ENCODE measurements at regions not wholly inside any gene's neighbourhood (a gene's known extent, or its start where the extent isn't known, plus 50 kb on each side); places are given as distances from the start of the nearest gene placed in this dataset.

DNA sequence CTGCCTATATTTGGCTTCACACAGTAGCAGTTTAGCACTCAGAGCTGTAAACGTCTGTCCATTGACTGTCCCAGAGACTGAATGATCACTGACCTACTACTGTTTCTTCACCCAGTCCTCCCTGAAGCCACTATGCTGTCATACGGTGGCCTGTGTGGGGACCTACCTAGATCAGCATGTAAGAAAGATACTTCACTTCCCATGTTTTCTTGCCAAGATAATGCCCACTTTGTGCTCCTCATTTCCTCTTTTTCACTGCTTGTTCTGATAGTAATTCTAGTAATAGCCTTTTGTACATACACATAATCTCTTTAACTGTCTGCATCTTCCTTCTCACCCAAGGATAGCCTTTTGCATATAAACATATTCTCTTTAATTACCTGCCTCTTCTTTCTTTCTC is 109.9 kb upstream of the TIAM2 start:
- DNase-seq (ENCODE audit: low read depth in 2 of 3, low spot score in 2 of 3): no peak

DNA sequence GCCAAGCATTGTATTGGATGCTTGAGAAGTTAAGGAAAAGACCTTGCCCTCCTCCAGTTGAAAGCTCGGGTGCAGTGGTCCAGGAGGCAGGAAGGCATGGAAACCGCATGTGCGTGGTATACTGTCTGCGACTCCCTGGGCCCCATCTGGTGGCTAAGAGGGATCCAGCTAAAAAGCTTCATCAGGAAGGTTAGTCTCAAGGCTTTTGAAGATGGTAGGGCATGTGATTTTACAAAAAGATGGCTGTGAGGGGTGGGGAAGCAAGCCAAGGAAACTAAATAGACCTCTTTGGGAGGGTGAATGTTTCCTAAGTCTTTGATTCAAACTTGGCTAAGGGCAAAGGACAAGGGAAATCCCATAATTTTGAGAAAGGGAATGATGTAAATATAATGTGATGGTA is 109.1 kb upstream of the TIAM2 start:
- DNase-seq (ENCODE audit: low read depth in 2 of 3, low spot score in 2 of 3): no peak

DNA sequence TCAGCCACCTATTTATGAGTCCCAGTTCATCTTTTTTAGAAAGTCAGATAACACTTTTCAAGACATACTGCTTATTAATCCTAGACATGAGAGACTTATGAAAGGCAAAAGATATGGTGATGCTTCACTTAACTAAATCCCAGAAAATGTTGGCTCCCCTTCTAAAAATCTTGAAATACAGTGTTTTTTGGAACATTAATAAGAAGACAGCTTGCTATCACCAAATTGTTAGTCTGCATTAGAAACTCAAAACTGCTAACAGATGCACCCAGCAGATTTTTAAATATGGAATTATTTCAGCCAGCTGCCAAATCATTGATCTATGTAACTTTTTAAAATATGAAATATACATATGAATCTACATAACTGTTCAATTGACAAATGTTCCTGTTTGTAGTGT is 108.6 kb upstream of the TIAM2 start:
- DNase-seq (ENCODE audit: low read depth in 2 of 3, low spot score in 2 of 3): no peak

DNA sequence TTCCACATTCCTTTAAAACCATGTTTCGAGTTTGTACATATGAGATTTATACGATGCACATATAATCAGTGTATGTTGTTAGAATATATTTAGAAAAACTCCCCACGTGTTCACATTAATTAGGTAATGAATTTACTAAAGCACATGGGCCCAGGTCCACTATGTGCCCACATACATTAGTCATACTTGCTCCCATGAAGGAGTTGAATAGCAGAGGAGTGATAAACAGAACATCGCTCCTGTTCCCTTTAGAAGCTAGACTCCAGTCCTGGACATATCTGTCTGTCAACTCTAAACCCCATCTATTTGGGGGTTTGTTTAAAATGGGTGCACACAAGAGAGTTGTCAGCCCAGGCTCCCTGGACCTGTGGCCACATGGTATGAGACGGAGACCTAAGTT is 108.1 kb upstream of the TIAM2 start:
- DNase-seq (ENCODE audit: low read depth in 2 of 3, low spot score in 2 of 3): no peak

DNA sequence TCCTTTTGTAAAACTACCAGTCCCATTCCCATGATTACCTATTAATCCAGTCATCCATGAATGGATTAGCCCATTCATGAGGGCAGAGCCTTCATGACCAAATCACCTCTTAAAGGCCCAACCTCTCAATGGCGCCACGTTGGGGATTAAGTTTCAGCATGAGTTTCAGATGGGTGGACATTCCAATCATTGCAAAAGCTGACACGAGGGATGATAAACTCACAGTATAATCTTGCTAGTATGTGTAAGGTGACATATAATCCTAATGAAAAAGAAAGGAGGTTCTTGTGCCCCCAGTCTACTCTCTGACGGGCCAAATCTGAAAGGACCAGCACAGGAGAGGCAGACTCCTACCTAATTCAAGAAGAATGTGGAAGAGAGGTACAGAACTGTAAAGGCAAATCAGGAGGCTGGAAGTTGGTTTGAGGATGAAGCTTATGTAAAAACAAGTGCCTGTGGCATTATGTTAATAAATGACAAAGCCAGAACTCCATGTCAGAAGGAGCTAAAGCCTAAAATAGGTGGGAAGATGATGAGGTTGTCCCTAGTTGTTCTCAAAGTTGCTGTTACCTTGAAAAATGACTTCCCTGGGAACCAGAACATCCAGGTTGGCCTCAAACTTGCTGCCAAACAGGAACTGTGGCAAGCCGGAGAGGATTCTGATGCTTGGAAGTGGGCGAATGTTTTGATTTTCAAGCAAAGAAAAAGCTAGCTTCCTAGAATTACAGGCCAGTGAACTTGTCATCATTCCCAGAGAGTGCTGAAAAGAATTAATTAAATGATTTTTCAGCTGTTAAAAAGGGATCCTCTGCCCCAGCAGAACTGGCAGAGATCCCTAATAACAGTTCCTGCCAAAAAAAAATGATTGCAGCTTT is 106.5 kb upstream of the TIAM2 start:
- no peak for DNase-seq (ENCODE audit: low read depth in 2 of 3, low spot score in 2 of 3)

DNA sequence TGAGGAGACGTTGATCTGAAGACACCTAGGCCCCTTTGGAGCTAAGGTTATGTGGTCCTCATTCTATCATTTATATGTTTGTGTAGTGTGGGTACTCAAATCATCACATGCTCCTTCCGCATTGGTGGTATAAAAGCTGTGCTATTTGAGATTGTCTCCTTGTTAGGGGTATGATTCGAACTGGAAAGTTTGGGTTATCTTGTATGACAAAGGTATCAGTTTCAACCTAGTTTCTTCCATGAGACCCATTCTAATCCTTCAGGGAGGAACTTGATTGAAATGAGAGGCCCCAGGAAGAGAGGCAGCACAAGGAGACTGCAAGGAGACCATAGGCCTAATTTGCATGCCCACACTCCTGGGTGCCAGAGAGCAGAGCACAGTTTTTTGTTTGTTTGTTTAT is 104.2 kb upstream of the TIAM2 start:
- no peak for DNase-seq (ENCODE audit: low read depth in 2 of 3, low spot score in 2 of 3)

DNA sequence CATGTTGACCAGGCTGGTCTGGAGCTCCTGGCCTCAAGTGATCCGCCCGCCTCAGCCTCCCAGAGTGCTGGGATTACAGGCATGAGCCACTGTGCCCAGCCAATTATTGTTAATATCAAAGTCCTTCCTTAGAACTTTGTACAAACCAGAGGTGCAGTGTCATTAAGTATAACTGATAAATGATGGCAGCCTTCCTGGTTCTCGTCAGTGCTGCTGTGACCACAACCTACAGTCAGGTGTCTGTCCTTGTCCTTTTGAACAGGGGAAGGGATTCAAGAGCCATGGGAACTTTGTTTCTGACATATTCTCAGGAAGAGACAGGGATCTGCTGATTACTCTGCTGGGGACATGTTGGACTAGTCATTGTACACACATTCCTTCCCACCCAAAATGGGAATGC is 103.2 kb upstream of the TIAM2 start:
- DNase-seq (ENCODE audit: low read depth in 2 of 3, low spot score in 2 of 3): no peak

DNA sequence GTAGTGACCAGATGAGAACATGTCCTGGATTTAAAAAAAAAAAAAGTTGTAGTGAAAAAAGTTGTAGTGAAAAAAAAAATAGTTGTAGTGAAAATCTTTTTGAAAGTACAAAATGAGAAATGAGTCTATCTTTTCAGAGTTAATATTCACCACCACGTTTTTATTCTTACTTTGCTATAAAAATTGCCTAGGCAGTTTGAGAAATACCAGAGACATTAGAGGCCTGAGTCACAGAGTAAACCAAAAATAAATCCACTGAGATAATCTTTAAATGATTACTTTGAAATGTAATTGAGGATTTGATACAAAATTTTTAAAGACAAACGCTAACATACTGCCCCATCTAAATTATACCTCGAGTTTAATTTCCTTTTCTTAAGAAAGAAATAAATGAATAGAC is 101.2 kb upstream of the TIAM2 start:
- DNase-seq (ENCODE audit: low read depth in 2 of 3, low spot score in 2 of 3): no peak

DNA sequence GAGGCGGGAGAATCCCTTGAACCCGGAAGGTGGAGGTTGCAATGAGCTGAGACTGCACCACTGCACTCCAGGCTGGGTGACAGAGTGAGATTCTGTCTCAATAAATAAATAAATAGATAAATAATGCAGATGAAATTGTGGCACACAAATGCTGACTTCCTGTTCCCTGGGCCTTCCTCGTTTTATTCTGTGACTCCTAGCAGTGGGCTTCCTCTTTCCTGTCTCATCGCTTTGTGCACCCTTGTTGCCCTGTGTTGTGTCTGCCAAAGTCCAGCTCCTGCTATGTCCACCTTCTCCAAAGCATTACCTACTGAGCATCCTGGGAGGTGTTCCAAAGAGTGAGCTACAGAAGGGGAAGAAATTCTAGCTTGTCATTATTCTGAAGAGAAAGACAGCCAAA is 100.2 kb upstream of the TIAM2 start:
- DNase-seq (ENCODE audit: low read depth in 2 of 3, low spot score in 2 of 3): no peak

DNA sequence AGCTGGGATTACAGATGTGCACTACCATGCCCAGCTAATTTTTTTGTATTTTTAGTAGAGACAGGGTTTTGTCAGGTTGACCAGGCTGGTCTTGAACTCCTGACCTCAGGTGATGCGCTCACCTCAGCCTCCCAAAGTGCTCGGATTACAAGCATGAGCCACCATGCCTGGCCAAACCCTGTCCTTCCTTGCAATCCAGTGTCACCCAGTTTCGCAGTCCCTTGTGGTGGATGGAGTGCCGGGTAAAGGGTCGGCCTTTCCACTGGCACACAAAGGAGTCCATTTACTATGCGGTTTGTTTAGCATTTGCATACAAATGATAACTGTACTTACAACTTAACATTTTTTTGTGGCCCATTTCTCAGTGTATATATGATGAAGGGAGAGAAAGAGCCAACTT is 99.3 kb upstream of the TIAM2 start:
- DNase-seq (ENCODE audit: low read depth in 2 of 3, low spot score in 2 of 3): no peak

DNA sequence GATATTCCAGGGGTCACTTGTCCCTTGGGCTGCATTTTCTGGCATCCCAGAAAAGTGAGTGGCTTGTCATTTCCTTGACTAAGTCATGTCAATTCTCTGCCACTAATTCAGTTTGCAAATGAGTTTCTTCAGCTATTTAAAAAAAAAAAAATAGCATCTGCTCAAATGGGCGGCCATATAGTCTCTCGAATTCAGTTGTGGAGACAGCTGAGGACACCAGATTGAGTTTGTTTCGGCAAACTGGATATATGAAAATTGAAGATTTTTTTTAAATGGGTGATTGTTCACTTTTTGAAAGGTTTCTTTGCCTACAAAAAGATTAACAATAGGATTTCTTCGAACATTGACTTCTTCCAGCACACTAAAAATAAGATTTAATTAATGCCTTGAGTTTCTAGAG is 96.3 kb upstream of the TIAM2 start:
- DNase-seq (ENCODE audit: low read depth in 2 of 3, low spot score in 2 of 3): no peak

DNA sequence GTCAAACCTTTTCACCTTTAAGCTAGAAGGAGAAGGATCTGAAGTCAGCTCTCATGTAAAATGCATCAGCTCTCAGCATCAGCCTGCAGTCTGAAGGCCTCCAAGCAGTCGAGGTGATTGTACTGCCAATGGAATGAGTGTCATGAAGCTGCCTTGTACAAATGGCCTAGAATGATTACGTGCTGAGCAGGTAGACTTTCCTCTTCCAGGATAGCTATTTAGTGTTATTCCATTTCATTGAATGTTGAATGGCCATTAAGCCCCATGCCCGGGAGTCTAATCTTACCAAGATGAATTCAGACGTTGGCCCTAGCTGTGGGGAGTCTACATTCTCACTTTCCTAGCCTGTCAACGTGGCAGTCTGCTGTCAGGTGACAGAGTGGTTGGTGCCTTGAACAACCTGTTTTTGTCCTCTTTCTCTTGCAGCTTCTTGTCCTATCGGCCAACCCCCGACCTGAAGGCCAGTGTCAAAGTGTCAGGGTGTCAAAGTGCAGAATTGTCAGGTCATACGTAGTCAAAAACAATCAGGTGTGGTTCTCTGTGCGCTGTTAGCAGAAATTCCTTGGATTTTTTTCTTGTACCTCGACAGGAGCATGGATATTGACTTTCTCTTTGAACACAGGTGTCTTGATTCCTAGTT is 95.2 kb upstream of the TIAM2 start:
- no peak for DNase-seq (ENCODE audit: low read depth in 2 of 3, low spot score in 2 of 3)

DNA sequence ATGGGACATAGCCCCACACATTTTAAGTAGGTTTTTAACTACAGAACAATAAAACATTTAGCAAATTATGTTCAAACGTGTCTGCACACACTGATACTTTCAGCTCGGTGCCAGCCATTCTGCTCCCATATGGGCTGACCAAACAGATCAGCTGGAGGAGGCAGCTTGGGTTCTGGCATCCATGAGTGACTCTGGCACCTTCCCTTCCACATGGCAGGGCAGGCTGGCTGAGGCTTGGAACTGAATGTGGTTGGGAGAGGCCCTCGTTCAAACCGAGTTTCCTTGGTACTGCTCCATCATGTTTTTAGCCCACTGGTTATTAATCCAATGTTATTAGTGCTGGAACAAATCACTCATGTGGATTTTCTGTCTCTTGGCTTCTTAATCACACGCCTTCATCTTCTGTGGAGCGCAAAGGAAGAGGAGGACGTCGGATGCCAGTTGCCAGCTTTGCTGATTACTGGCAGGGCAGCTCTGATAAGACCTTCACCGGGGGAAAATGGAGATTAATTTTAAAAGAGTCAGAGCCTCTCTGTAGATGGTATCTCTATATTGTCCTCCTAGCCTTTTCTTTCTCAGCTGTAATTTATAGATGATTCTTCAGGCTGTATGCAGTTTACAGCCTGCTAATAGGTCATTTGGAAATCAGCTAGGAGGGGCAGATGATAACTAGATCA is 93.1 kb upstream of the TIAM2 start:
- no peak for DNase-seq (ENCODE audit: low read depth in 2 of 3, low spot score in 2 of 3)

DNA sequence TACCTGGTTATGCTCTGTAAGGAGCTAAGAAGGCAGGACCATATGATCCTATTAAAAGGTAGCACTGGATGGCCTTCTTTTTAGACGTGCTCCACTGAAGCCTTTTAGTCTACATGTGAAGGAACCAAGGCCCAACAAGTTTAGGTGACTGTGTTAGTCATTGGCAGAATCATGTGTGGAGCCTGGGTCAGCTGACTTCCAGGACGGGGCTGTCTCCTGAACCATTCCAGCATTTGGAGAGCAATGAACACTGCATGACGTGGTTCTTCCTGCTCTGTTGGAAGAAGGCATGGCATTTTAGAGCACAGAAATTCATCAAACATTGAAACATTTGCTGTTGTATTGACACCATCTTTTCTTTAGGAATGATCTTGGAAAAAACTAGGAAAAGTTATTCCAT is 87.8 kb upstream of the TIAM2 start:
- no peak for DNase-seq (ENCODE audit: low read depth in 2 of 3, low spot score in 2 of 3)

DNA sequence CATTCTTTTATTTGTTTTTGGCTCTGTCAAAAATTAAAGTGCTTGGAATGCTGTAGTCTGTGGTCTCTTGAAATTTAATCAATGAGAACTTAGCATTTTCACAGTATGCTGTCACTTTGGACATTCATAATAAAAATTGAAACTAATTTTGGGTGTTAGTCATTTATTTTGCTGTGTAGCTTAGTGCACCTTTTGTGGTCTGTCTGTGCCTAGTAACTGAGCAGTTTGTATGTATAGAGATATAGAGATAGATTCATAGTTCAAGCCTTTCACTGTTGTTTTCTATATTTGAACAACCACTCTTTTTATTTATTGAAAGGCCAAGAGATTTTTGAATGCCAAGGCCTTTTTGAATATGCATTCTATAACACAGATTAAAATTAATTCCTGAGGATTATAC is 86.4 kb upstream of the TIAM2 start:
- DNase-seq (ENCODE audit: low read depth in 2 of 3, low spot score in 2 of 3): no peak

DNA sequence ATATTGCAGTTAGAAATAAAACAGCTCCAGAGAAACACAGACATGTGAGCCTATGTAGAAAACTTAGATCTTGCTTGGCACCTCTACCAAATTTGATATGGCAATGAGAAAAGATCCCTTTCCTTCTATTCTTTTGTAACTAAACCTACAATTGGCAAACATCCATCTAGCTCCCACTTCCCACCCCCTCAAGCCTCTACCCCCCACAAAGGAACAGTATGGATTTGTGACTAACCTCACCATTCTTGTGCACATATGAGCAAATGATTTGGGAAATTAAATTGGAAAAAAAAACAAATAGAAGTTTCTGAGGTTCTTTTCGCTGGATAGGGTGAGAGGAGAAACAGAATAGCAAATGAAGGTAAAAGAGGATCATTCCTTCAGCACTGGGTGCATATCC is 85.8 kb upstream of the TIAM2 start:
- DNase-seq (ENCODE audit: low read depth in 2 of 3, low spot score in 2 of 3): no peak

DNA sequence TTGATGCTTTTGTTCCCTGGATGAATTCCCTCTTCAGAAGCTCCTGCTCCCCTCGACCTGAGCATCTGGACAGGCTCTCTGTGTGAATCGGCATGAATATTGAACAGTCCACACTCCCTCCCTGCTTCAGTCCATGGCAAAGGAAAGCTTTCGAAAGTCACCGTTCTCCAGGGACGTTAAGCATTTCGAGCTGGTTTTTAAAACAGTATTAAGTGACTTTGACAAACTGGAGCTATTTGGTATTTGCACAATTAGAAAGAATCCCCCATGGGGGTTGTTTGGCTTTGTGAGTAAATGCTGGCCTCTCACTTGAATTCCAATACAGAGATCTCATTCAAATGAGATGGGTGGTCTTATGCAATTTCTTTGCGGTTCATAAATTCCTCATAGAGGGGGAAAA is 85.3 kb upstream of the TIAM2 start:
- DNase-seq (ENCODE audit: low read depth in 2 of 3, low spot score in 2 of 3): no peak

DNA sequence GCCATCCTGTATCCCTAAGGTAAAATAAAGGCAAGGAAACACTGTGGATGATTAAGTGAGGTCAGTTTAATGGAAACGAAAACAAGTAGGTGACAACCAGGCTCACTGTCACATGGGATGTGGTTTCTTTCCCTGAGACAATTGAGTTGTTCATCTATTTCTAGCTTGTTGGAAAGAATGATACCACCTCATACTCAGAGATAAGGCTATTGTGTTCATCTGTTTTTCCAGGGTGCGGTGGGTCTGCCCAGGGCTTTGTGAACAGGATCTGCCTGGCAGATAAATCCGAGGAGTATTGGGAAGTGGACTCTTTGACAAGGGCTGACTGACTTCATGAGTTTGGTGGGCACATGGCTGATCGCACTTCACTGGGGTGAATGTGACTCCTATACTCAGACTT is 80.8 kb upstream of the TIAM2 start:
- DNase-seq (ENCODE audit: low read depth in 2 of 3, low spot score in 2 of 3): no peak

DNA sequence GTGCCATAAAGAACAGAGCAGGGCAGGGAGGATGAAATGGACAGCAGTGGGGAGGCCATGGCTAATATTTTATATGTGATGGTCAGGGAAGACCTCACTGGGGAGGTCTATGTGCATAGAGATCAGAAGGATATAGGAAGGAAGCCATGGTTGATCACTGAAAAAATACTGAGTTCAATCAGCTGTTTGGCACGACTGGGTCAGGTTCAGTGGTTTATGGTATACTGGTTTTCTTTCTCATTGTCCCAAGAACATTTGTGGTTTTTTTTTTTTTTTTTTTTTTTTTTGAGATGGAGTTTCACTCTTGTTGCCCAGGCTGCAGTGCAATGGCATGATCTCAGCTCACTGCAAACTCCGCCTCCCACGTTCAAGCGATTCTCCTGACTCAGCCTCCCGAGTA is 78.3 kb upstream of the TIAM2 start:
- DNase-seq (ENCODE audit: low read depth in 2 of 3, low spot score in 2 of 3): no peak

DNA sequence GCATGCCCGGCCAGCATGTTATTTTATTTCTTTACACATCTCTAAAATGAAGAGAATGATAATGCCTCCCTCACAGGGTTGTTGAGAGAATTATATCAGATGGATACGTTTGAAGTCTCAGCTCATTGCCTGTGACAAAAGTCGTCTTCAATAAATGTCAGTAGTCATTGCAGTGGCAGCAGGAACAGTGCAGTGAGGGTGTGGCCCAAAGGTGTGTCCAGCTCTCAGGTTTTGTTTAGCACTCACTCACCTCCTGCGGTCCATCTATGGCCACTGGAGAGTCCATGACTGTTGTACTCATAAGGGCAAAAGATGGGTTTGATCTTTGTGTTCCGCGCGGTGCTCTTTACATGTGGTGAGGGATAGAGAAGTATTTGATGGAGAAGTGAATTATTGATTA is 77.2 kb upstream of the TIAM2 start:
- DNase-seq (ENCODE audit: low read depth in 2 of 3, low spot score in 2 of 3): no peak

DNA sequence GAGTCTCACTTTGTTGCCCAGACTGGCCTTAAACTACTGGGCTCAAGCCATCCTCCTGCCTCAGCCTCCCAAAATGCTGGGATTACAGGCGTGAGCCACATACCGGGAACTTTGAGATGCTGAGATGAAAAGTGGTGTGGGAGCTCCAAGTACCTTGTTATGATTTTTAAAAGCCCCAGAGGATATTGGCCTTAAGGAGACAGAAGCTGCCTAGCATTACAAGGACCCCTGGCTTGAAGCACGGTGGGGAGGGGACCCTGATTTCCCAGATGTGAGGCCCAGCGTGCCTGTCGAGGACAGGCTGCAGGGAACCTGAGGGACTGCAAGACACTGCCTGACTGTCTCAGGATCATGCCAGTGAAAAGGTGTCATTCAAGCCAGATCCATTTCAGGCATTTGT is 75.3 kb upstream of the TIAM2 start:
- DNase-seq (ENCODE audit: low read depth in 2 of 3, low spot score in 2 of 3): no peak

DNA sequence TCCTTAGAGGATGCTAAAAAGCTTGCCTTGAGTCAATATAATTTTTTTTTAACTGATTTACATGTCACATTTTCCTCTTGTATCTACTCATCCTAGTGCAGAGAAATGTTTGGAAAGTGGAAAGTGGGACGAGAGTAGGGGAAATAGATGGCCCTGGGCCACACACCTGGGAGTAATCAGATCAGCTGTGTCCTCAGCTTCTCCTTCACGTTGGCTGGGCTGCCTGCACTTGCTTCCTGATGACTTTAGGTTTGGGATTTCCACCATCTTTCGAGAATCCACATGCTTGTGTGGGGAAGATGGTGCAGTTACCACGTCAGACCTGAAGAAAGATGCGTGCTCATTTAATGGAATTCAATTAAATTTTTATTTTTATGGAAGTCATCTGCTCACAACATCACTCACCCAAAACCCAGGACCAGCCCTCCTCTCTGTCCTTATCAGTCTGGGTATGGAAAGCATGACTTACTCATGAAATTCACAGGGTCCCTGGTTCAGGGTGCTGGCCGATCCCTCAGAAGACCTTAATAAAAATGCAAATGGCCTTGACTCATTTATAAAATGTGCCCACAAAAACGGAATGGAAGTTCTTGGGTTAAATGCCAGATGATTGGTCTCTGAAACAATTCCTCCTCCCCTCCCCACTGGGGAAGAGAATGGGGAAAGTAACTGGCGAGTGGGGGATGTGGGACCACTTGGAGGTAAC is 74.5 kb upstream of the TIAM2 start:
- no peak for DNase-seq (ENCODE audit: low read depth in 2 of 3, low spot score in 2 of 3)

All from activated CD8-positive, alpha-beta memory T cell treated with anti-CD3 and anti-CD28 coated beads for 48 hours (primary cell).